GM19043 (cell line): ENCODE measurements at regions not wholly inside any gene's neighbourhood (a gene's known extent, or its start where the extent isn't known, plus 50 kb on each side); places are given as distances from the start of the nearest gene placed in this dataset.
"Not testable (repeated sequence)": the region's sequence is repeated elsewhere in the genome, so short reads cannot be mapped to it uniquely, and the experiment has no call there.

Source experiments
- ATAC-seq: cut with Tn5 transposase; IDR thresholded peaks from one replicate; pipeline ENCODE4 v1.9.1; 2021; ENCODE audit warnings: low read depth; ENCODE audit not compliant: unreplicated experiment

- no peak for ATAC-seq
Observed at GRCh38 chr7:138359870-138360559, 100.0 kb upstream of the TRIM24 start.

- no peak for ATAC-seq
Observed at GRCh38 chr7:138363721-138364120, 96.3 kb upstream of the TRIM24 start.

- not testable (repeated sequence) for ATAC-seq
Observed at GRCh38 chr7:138366137-138366536, 93.9 kb upstream of the TRIM24 start.

- not testable (repeated sequence) for ATAC-seq
Observed at GRCh38 chr7:138366676-138367075, 93.4 kb upstream of the TRIM24 start.

- ATAC-seq: no peak
Observed at GRCh38 chr7:138369797-138370196, 90.3 kb upstream of the TRIM24 start.

- no peak for ATAC-seq
Observed at GRCh38 chr7:138370956-138371355, 89.1 kb upstream of the TRIM24 start.

GRCh38 chr7:138374119-138374693, 85.9 kb upstream of the TRIM24 start:
- no peak for ATAC-seq

- ATAC-seq: no peak
Observed at GRCh38 chr7:138377306-138377705, 82.8 kb upstream of the TRIM24 start.

- no peak for ATAC-seq
Observed at GRCh38 chr7:138378741-138379559, 81.1 kb upstream of the TRIM24 start.

- no peak for ATAC-seq
Observed at GRCh38 chr7:138382862-138383565, 77.0 kb upstream of the TRIM24 start.

GRCh38 chr7:138386821-138387220, 73.2 kb upstream of the TRIM24 start:
- ATAC-seq: no peak

- no peak for ATAC-seq
Observed at GRCh38 chr7:138387755-138388475, 72.1 kb upstream of the TRIM24 start.

- ATAC-seq: no peak
Observed at GRCh38 chr7:138388673-138389491, 71.2 kb upstream of the TRIM24 start.

- no peak for ATAC-seq
Observed at GRCh38 chr7:138395763-138396162, 64.3 kb upstream of the TRIM24 start.

- peak; percentile 98 for ATAC-seq
Observed at GRCh38 chr7:138396251-138397070, 63.6 kb upstream of the TRIM24 start.

GRCh38 chr7:138397071-138397433, 63.0 kb upstream of the TRIM24 start:
- not testable (repeated sequence) for ATAC-seq

- ATAC-seq: no peak
Observed at GRCh38 chr7:138398857-138399256, 61.2 kb upstream of the TRIM24 start.

- no peak for ATAC-seq
Observed at GRCh38 chr7:138400400-138400886, 59.6 kb upstream of the TRIM24 start.

- ATAC-seq: no peak
Observed at GRCh38 chr7:138402749-138403148, 57.3 kb upstream of the TRIM24 start.
